IMR-90 (cell line): ENCODE measurements at regions not wholly inside any gene's neighbourhood (a gene's known extent, or its start where the extent isn't known, plus 50 kb on each side); places are given as distances from the start of the nearest gene placed in this dataset.

Source experiments
- MAZ ChIP-seq: IDR thresholded peaks from 2 replicates; pipeline ENCODE4 v1.6.1; 2012; ENCODE audit warnings: low read depth, mild to moderate bottlenecking, low read length, improper control_type of control experiment, moderate library complexity, borderline replicate concordance
- POLR2A ChIP-seq: IDR thresholded peaks from 2 replicates; pipeline ENCODE4 v1.6.1; 2012; ENCODE audit warnings: mild to moderate bottlenecking, low read depth, low read length
- RAD21 ChIP-seq: IDR thresholded peaks from 2 replicates; pipeline ENCODE4 v1.6.1; 2012; ENCODE audit warnings: low read length, improper control_type of control experiment
- RCOR1 ChIP-seq: IDR thresholded peaks from 2 replicates; pipeline ENCODE4 v1.6.1; 2012; ENCODE audit warnings: mild to moderate bottlenecking, low read length, improper control_type of control experiment; ENCODE audit not compliant: insufficient replicate concordance
- SMC3 ChIP-seq: fragments of 150-350 bp; IDR thresholded peaks from 2 replicates; pipeline ENCODE4 v1.6.1; 2016; ENCODE audit warnings: low read depth, mild to moderate bottlenecking, antibody characterized with exemption, low read length, moderate library complexity
- TF ChIP-seq, protein P1 (sequence below): conservative IDR thresholded peaks from 2 replicates; pipeline ENCODE4 v1.5.1; 2012; ENCODE audit warnings: mild to moderate bottlenecking, low read depth, low read length, improper control_type of control experiment
- TF ChIP-seq, protein P2 (sequence below): fragments of 150-350 bp; IDR thresholded peaks from 2 replicates; pipeline ENCODE4 v1.6.1; 2017; ENCODE audit warnings: mild to moderate bottlenecking, antibody characterized with exemption, low read length, low read depth

- TF ChIP-seq, protein P1, sequence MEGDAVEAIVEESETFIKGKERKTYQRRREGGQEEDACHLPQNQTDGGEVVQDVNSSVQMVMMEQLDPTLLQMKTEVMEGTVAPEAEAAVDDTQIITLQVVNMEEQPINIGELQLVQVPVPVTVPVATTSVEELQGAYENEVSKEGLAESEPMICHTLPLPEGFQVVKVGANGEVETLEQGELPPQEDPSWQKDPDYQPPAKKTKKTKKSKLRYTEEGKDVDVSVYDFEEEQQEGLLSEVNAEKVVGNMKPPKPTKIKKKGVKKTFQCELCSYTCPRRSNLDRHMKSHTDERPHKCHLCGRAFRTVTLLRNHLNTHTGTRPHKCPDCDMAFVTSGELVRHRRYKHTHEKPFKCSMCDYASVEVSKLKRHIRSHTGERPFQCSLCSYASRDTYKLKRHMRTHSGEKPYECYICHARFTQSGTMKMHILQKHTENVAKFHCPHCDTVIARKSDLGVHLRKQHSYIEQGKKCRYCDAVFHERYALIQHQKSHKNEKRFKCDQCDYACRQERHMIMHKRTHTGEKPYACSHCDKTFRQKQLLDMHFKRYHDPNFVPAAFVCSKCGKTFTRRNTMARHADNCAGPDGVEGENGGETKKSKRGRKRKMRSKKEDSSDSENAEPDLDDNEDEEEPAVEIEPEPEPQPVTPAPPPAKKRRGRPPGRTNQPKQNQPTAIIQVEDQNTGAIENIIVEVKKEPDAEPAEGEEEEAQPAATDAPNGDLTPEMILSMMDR = no peak
- TF ChIP-seq, protein P2, sequence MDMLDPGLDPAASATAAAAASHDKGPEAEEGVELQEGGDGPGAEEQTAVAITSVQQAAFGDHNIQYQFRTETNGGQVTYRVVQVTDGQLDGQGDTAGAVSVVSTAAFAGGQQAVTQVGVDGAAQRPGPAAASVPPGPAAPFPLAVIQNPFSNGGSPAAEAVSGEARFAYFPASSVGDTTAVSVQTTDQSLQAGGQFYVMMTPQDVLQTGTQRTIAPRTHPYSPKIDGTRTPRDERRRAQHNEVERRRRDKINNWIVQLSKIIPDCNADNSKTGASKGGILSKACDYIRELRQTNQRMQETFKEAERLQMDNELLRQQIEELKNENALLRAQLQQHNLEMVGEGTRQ = no peak
- TF ChIP-seq POLR2A (no peak), MAZ (no peak), RAD21 (no peak), SMC3 (no peak), RCOR1 (no peak)
Observed at GRCh38 chr9:78753039-78753438, 456.1 kb downstream of the PSAT1 start.
